ENCODE measurements at regions not wholly inside any gene's neighbourhood (a gene's known extent, or its start where the extent isn't known, plus 50 kb on each side); places are given as distances from the start of the nearest gene placed in this dataset.

GRCh38 chr12:95384785-95385184, 89.2 kb upstream of the METAP2 start:
- TF ChIP-seq RARB (CRISPR knock-in tag; IDR thresholded peaks at IDR 0.05), result no peak
- no peak for TF ChIP-seq TCF4 (CRISPR knock-in tag; IDR thresholded peaks at IDR 0.05; ENCODE audit: borderline replicate concordance)
- no peak for TF ChIP-seq TOX (CRISPR knock-in tag; IDR thresholded peaks at IDR 0.05; ENCODE audit: borderline replicate concordance)
- TF ChIP-seq ZNF565 (CRISPR knock-in tag; conservative IDR thresholded peaks at IDR 0.05; ENCODE audit: low read depth), result no peak
- TF ChIP-seq PATZ1 (CRISPR knock-in tag; IDR thresholded peaks at IDR 0.05; ENCODE audit: borderline replicate concordance), result no peak
- TF ChIP-seq ESRRG (CRISPR knock-in tag; IDR thresholded peaks at IDR 0.05), result no peak
- no peak for TF ChIP-seq TSHZ2 (CRISPR knock-in tag; IDR thresholded peaks at IDR 0.05)
- no peak for TF ChIP-seq ZNF8 (CRISPR knock-in tag; IDR thresholded peaks at IDR 0.05)
- no peak for TF ChIP-seq ZFP30 (CRISPR knock-in tag; IDR thresholded peaks at IDR 0.05)
- TF ChIP-seq CREB5 (CRISPR knock-in tag; IDR thresholded peaks at IDR 0.05; ENCODE audit: low read depth), result no peak

Measured in SK-N-SH treated with all-trans-retinoic acid at 6 μM for 48 hours (cell line).